ENCODE measurements at regions not wholly inside any gene's neighbourhood (a gene's known extent, or its start where the extent isn't known, plus 50 kb on each side); places are given as distances from the start of the nearest gene placed in this dataset.

GRCh38 chr1:113197719-113198330 lies 124.8 kb downstream of the LRIG2 start:
- TF ChIP-seq CTCF (conservative IDR thresholded peaks at IDR 0.05; ENCODE audit: low read depth, low read length) (no peak), EZH2 (IDR thresholded peaks at IDR 0.05; ENCODE audit: borderline replicate concordance, low read depth, low read length, poor library complexity, severe bottlenecking) (no peak)
